Mesendoderm (in vitro differentiated cells): ENCODE measurements at regions not wholly inside any gene's neighbourhood (a gene's known extent, or its start where the extent isn't known, plus 50 kb on each side); places are given as distances from the start of the nearest gene placed in this dataset.

Experiments used
- DNase-seq: peaks from one replicate; pipeline ENCODE4 v3.0.0; 2013
- H2AK5ac ChIP-seq: 2 replicates; pipeline ENCODE4 v1.6.1; 2013; ENCODE audit warnings: low read length, inconsistent platforms
- H2BK120ac ChIP-seq: 2 replicates; pipeline ENCODE4 v1.6.1; 2013; ENCODE audit warnings: low read depth, mild to moderate bottlenecking, low read length, moderate library complexity, mixed read lengths
- H2BK15ac ChIP-seq: replicated peaks from 2 replicates; pipeline ENCODE4 v1.6.1; 2013; ENCODE audit warnings: low read depth, mild to moderate bottlenecking, moderate library complexity
- H2BK5ac ChIP-seq: 2 replicates; pipeline ENCODE4 v1.6.1; 2013; ENCODE audit warnings: low read length, inconsistent platforms
- H3K18ac ChIP-seq: 2 replicates; pipeline ENCODE4 v1.6.1; 2013; ENCODE audit warnings: mild to moderate bottlenecking, low read length, mixed read lengths
- H3K23ac ChIP-seq: one replicate; pipeline ENCODE4 v1.6.1; 2013; ENCODE audit warnings: low read length
- H3K27ac ChIP-seq: 2 replicates; pipeline ENCODE4 v1.5.1; 2013; ENCODE audit warnings: low read depth, mild to moderate bottlenecking, inconsistent platforms, low read length, moderate library complexity
- H3K27me3 ChIP-seq: 2 replicates; pipeline ENCODE4 v1.6.1; 2013; ENCODE audit warnings: low read length, control low read depth, mild to moderate bottlenecking, inconsistent platforms; ENCODE audit not compliant: insufficient read depth, poor library complexity
- H3K36me3 ChIP-seq: 2 replicates; pipeline ENCODE4 v1.6.1; 2013; ENCODE audit warnings: low read length, inconsistent platforms; ENCODE audit not compliant: control insufficient read depth, insufficient read depth
- H3K4ac ChIP-seq: one replicate; pipeline ENCODE4 v1.6.1; 2013; ENCODE audit warnings: low read depth, mild to moderate bottlenecking, low read length, moderate library complexity
- H3K4me1 ChIP-seq: 2 replicates; pipeline ENCODE4 v1.6.1; 2013; ENCODE audit warnings: low read depth, low read length, inconsistent platforms; ENCODE audit not compliant: control insufficient read depth
- H3K4me2 ChIP-seq: 2 replicates; pipeline ENCODE4 v1.6.1; 2013; ENCODE audit warnings: low read length
- H3K4me3 ChIP-seq: 2 replicates; pipeline ENCODE4 v1.5.1; 2013; ENCODE audit warnings: mild to moderate bottlenecking, low read length
- H3K56ac ChIP-seq: one replicate; pipeline ENCODE4 v1.6.1; 2013; ENCODE audit warnings: low read length
- H3K79me1 ChIP-seq: 2 replicates; pipeline ENCODE4 v1.6.1; 2013; ENCODE audit warnings: low read length, inconsistent platforms
- H3K79me2 ChIP-seq: 2 replicates; pipeline ENCODE4 v1.6.1; 2013; ENCODE audit warnings: mild to moderate bottlenecking, low read length; ENCODE audit not compliant: control insufficient read depth, insufficient read depth
- H3K9ac ChIP-seq: 2 replicates; pipeline ENCODE4 v1.6.1; 2013; ENCODE audit warnings: low read length, inconsistent platforms
- H4K5ac ChIP-seq: one replicate; pipeline ENCODE4 v1.6.1; 2013; ENCODE audit warnings: low read length
- H4K8ac ChIP-seq: one replicate; pipeline ENCODE4 v1.6.1; 2013; ENCODE audit warnings: low read depth, mild to moderate bottlenecking, control low read depth, low read length, moderate library complexity
- WGBS: extraction: QIAGEN DNeasy Blood & Tissue Kit; methylation state at CpG from one replicate; pipeline ENCODE4 v1.1.7; 2013; ENCODE audit warnings: low lambda C conversion rate, missing lambda C conversion rate; ENCODE audit not compliant: insufficient coverage; ENCODE audit errors: extremely low coverage; 5-methylcytosine and 5-hydroxymethylcytosine counted together

- Histone ChIP-seq H3K9ac (no peak overlapping the region), H3K4me3 (no peak overlapping the region), H3K79me2 (no peaks in the 10 kb centered on the region), H3K18ac (no peak overlapping the region), H3K36me3 (no peaks in the 10 kb centered on the region), H4K8ac (no peak overlapping the region), H2BK120ac (no peak overlapping the region), H2BK15ac (no peak overlapping the region), H3K79me1 (no peaks in the 10 kb centered on the region), H3K23ac (no peak overlapping the region), H3K56ac (no peak overlapping the region), H3K4ac (no peak overlapping the region), H2BK5ac (no peak overlapping the region), H3K4me1 (no peaks in the 10 kb centered on the region), H4K5ac (no peak overlapping the region), H3K27ac (no peak overlapping the region), H3K4me2 (no peak overlapping the region), H2AK5ac (no peak overlapping the region), H3K27me3 (no peaks in the 10 kb centered on the region)
- no CpG with 5 or more reads among the region's 2 CpGs for WGBS
- no peak for DNase-seq
These were observed 523.2 kb downstream of the BUD13 start for GRCh38 chr11:116249561-116249960.

DNA sequence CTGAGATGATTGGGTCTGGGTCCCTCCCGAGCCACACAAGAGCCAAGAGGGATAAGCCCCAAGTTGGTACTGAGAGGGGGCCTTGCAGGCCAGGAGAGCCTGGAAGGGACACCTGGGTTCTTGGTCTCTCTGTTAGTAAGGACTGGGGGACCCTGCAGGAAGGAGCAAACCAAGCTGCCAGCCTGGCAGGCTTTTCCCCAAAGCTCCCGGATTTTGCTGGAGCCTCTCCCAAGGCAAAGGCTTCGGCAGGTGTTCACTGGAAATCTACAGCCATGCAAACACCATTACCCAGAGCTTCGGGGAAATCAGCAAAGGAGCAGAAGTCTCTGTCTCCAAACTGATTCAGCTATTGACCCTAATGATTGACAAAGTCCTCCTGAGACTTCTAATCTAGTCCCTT lies 527.9 kb downstream of the BUD13 start:
- Histone ChIP-seq H3K4me1 (no peaks in the 10 kb centered on the region), H2BK15ac (no peak overlapping the region), H4K8ac (no peak overlapping the region), H3K79me2 (no peaks in the 10 kb centered on the region), H3K56ac (no peak overlapping the region), H2AK5ac (no peak overlapping the region), H3K23ac (no peak overlapping the region), H2BK120ac (no peak overlapping the region), H4K5ac (no peak overlapping the region), H3K4me2 (no peak overlapping the region), H3K9ac (no peak overlapping the region), H3K4me3 (no peak overlapping the region), H2BK5ac (no peak overlapping the region), H3K27ac (no peak overlapping the region), H3K79me1 (no peaks in the 10 kb centered on the region), H3K27me3 (no peaks in the 10 kb centered on the region), H3K36me3 (no peaks in the 10 kb centered on the region), H3K4ac (no peak overlapping the region), H3K18ac (peak overlapping the region; percentile 51)
- DNase-seq, result no peak
- WGBS, result no CpG with 5 or more reads among the region's 4 CpGs

DNA sequence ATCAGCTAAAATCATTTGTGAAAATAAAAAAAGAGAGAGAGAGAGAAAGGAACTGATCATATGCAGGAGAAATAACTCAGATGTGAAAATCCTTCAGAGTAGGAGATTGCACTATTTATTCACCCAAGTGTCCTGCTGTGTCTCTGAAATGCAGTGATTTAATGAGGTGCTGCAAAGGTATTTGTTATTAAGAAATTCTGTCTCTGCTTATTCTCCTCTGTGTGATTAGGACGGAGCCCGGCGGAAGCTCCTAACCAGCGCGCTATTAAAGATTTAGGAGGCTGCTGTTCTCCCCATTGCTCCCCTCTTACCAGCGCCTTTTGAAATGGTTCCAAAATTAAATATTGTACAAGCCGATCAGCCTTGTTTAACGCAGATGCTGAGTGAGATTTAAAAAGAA lies 528.3 kb downstream of the BUD13 start:
- H3K36me3 ChIP-seq, result no peaks in the 10 kb centered on the region
- no peak overlapping the region for H3K18ac ChIP-seq
- H4K8ac ChIP-seq, result no peak overlapping the region
- no peak for DNase-seq
- H3K79me2 ChIP-seq, result no peaks in the 10 kb centered on the region
- WGBS, result no CpG with 5 or more reads among the region's 8 CpGs
- no peak overlapping the region for H2AK5ac ChIP-seq
- H4K5ac ChIP-seq, result no peak overlapping the region
- H3K23ac ChIP-seq, result no peak overlapping the region
- H3K4me2 ChIP-seq, result no peak overlapping the region
- H3K4ac ChIP-seq, result no peak overlapping the region
- no peak overlapping the region for H3K27ac ChIP-seq
- no peak overlapping the region for H2BK120ac ChIP-seq
- H2BK5ac ChIP-seq, result no peak overlapping the region
- no peak overlapping the region for H3K9ac ChIP-seq
- no peaks in the 10 kb centered on the region for H3K79me1 ChIP-seq
- no peaks in the 10 kb centered on the region for H3K4me1 ChIP-seq
- H3K4me3 ChIP-seq, result no peak overlapping the region
- no peak overlapping the region for H2BK15ac ChIP-seq
- no peak overlapping the region for H3K56ac ChIP-seq
- H3K27me3 ChIP-seq, result no peaks in the 10 kb centered on the region

- Histone ChIP-seq H2AK5ac (no peak overlapping the region), H2BK5ac (no peak overlapping the region), H3K56ac (no peak overlapping the region), H3K4ac (no peak overlapping the region), H4K5ac (no peak overlapping the region), H3K79me1 (no peaks in the 10 kb centered on the region), H4K8ac (no peak overlapping the region), H2BK15ac (no peak overlapping the region), H3K27ac (no peak overlapping the region), H3K79me2 (no peaks in the 10 kb centered on the region), H3K4me1 (no peaks in the 10 kb centered on the region), H3K18ac (no peak overlapping the region), H3K4me3 (no peak overlapping the region), H2BK120ac (no peak overlapping the region), H3K36me3 (no peaks in the 10 kb centered on the region), H3K9ac (no peak overlapping the region), H3K27me3 (no peaks in the 10 kb centered on the region), H3K23ac (no peak overlapping the region), H3K4me2 (no peak overlapping the region)
- peak; percentile 31 for DNase-seq
- no CpG with 5 or more reads among the region's 5 CpGs for WGBS
These were observed 528.8 kb downstream of the BUD13 start for GRCh38 chr11:116243991-116244390.

GRCh38 chr11:116242006-116242405 lies 530.8 kb downstream of the BUD13 start:
- H3K18ac ChIP-seq, result no peak overlapping the region
- no peaks in the 10 kb centered on the region for H3K79me2 ChIP-seq
- H4K5ac ChIP-seq, result no peak overlapping the region
- no peak overlapping the region for H3K56ac ChIP-seq
- no peaks in the 10 kb centered on the region for H3K4me1 ChIP-seq
- WGBS, result no CpG with 5 or more reads among the region's 4 CpGs
- no peak overlapping the region for H3K4ac ChIP-seq
- H3K9ac ChIP-seq, result no peak overlapping the region
- H3K23ac ChIP-seq, result peak overlapping the region; percentile 16
- H3K27me3 ChIP-seq, result no peaks in the 10 kb centered on the region
- H2BK120ac ChIP-seq, result no peak overlapping the region
- no peak overlapping the region for H4K8ac ChIP-seq
- H3K4me3 ChIP-seq, result no peak overlapping the region
- no peaks in the 10 kb centered on the region for H3K36me3 ChIP-seq
- H3K27ac ChIP-seq, result no peak overlapping the region
- no peak overlapping the region for H2BK15ac ChIP-seq
- H3K4me2 ChIP-seq, result no peak overlapping the region
- no peaks in the 10 kb centered on the region for H3K79me1 ChIP-seq
- H2AK5ac ChIP-seq, result no peak overlapping the region
- no peak overlapping the region for H2BK5ac ChIP-seq
- DNase-seq, result no peak

- Histone ChIP-seq H3K4ac (no peak overlapping the region), H3K18ac (no peak overlapping the region), H3K23ac (no peak overlapping the region), H3K27me3 (no peaks in the 10 kb centered on the region), H3K9ac (no peak overlapping the region), H3K56ac (no peak overlapping the region), H3K4me1 (no peaks in the 10 kb centered on the region), H2BK15ac (no peak overlapping the region), H3K79me2 (no peaks in the 10 kb centered on the region), H4K5ac (no peak overlapping the region), H2BK120ac (no peak overlapping the region), H3K36me3 (no peaks in the 10 kb centered on the region), H4K8ac (no peak overlapping the region), H3K4me2 (no peak overlapping the region), H3K79me1 (no peaks in the 10 kb centered on the region), H2AK5ac (no peak overlapping the region), H3K27ac (no peak overlapping the region), H2BK5ac (no peak overlapping the region), H3K4me3 (no peak overlapping the region)
- WGBS, result 100% methylated on average over 1 of the region's 4 CpGs
- DNase-seq, result no peak
These were observed 532.1 kb downstream of the BUD13 start for GRCh38 chr11:116240710-116241109.
